GM13976 (cell line): ENCODE measurements at regions not wholly inside any gene's neighbourhood (a gene's known extent, or its start where the extent isn't known, plus 50 kb on each side); places are given as distances from the start of the nearest gene placed in this dataset.

Experiments used
- DNase-seq: peaks from one replicate; pipeline ENCODE4 v3.0.0; 2012; ENCODE audit warnings: low spot score
- CTCF ChIP-seq: IDR thresholded peaks from 2 replicates; pipeline ENCODE4 v1.5.1; 2012; ENCODE audit warnings: borderline replicate concordance, mild to moderate bottlenecking; ENCODE audit not compliant: insufficient read depth; ENCODE audit errors: extremely low read depth, missing control alignments, control extremely low read depth
- in situ Hi-C: fragments of 300-500 bp; cut with MboI; formaldehyde crosslinking; loops from one replicate; pipeline ENCODE4 v1.12.0; 2022; ENCODE audit warnings: low sequenced_read_pairs, mixed read lengths, inconsistent platforms; ENCODE audit not compliant: unreplicated experiment

- TF ChIP-seq CTCF, result no peak
- in situ Hi-C loops, result no loop called here
- no peak for DNase-seq
Measured at GRCh38 chr3:180142041-180142440, 105.3 kb upstream of the PEX5L start.

GRCh38 chr3:180142472-180142871 lies 105.7 kb upstream of the PEX5L start:
- in situ Hi-C loops, result no loop called here
- TF ChIP-seq CTCF, result no peak
- no peak for DNase-seq

- in situ Hi-C loops, result no loop called here
- no peak for DNase-seq
- TF ChIP-seq CTCF, result no peak
Measured at GRCh38 chr3:180161770-180162169, 125.0 kb upstream of the PEX5L start.

GRCh38 chr3:180175572-180175971 lies 138.8 kb upstream of the PEX5L start:
- DNase-seq, result no peak
- TF ChIP-seq CTCF, result no peak
- in situ Hi-C loops, result no loop called here

GRCh38 chr3:180176059-180176458 lies 139.3 kb upstream of the PEX5L start:
- no peak for TF ChIP-seq CTCF
- in situ Hi-C loops, result no loop called here
- DNase-seq, result no peak

- no peak for DNase-seq
- TF ChIP-seq CTCF, result no peak
- in situ Hi-C loops, result no loop called here
Measured at GRCh38 chr3:180177255-180177654, 140.5 kb upstream of the PEX5L start.

- no peak for TF ChIP-seq CTCF
- DNase-seq, result no peak
- in situ Hi-C loops, result no loop called here
Measured at GRCh38 chr3:180179562-180179961, 142.8 kb upstream of the PEX5L start.
